Ascending aorta (tissue), 2 donors: ENCODE measurements at regions not wholly inside any gene's neighbourhood (a gene's known extent, or its start where the extent isn't known, plus 50 kb on each side); places are given as distances from the start of the nearest gene placed in this dataset.

Experiments used
- DNase-seq, 2 donors: peaks; one replicate each; pipeline ENCODE4 v3.0.0-alpha.2; 2019; ENCODE audit warnings: low spot score in 2 of 2
- H3K27ac ChIP-seq, 2 donors: fragments of 200-600 bp; sonication (generic); one replicate each; pipeline ENCODE4 v1.5.1; 2016 to 2017; ENCODE audit warnings: mild to moderate bottlenecking in 1 of 2
- H3K27me3 ChIP-seq: fragments of 200-600 bp; sonication (generic); one replicate; pipeline ENCODE4 v1.5.1; 2017
- H3K36me3 ChIP-seq, 2 donors: fragments of 200-600 bp; sonication (generic); one replicate each; pipeline ENCODE4 v1.5.1; 2016
- H3K4me1 ChIP-seq, 2 donors: fragments of 200-600 bp; sonication (generic); one replicate each; pipeline ENCODE4 v1.5.1; 2016 to 2017; ENCODE audit warnings: mild to moderate bottlenecking in 1 of 2
- H3K4me3 ChIP-seq, 2 donors: fragments of 200-600 bp; sonication (generic); one replicate each; pipeline ENCODE4 v1.5.1; 2016 to 2017; ENCODE audit warnings: mild to moderate bottlenecking in 1 of 2
- H3K9me3 ChIP-seq, 2 donors: fragments of 200-600 bp; sonication (generic); one replicate each; pipeline ENCODE4 v1.5.1; 2016
- intact Hi-C: fragments of 100-400 bp; cut with DNase I; formaldehyde crosslinking; loops from one replicate; pipeline ENCODE4 v1.15.1; 2023
- TF ChIP-seq, protein P1 (sequence below), 3 experiments: fragments of 200-600 bp in 2 of 3; fragments of 450-650 bp in 1 of 3; sonication (generic) in 2 of 3; IDR thresholded peaks; one replicate each; pipeline ENCODE4 v1.5.1; 2016 to 2019; ENCODE audit warnings: antibody characterized with exemption in 3 of 3, mild to moderate bottlenecking in 1 of 3, moderate library complexity in 1 of 3

DNA sequence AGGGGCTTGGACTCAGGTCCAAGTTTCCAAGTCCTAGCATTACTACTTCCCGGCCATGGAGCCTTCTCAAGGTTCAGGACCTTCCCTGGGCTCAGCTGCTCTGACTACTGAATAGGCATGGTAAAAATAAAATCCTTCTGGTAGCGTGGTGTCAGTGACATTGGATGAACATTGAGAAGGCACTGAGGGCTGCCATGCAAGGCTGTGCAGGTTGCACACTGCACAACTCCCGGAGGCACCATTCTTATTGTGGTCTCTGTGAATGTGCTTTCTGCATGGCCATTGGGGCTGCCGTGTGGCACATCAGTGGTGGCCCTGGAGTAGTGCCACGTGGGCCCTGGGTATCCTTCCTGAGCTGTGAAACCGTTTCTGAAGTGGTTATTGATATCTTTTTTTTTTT is 250.2 kb upstream of the CIBAR2 start:
- DNase-seq, result no peak
- Histone ChIP-seq H3K4me1 (peaks cover 0 to 9% of the 10 kb centered on the region in 2 donors), H3K27ac (no peak overlapping the region), H3K36me3 (no peaks in the 10 kb centered on the region), H3K4me3 (no peak overlapping the region), H3K27me3 (no peaks in the 10 kb centered on the region), H3K9me3 (no peaks in the 10 kb centered on the region)
- TF ChIP-seq, protein P1, sequence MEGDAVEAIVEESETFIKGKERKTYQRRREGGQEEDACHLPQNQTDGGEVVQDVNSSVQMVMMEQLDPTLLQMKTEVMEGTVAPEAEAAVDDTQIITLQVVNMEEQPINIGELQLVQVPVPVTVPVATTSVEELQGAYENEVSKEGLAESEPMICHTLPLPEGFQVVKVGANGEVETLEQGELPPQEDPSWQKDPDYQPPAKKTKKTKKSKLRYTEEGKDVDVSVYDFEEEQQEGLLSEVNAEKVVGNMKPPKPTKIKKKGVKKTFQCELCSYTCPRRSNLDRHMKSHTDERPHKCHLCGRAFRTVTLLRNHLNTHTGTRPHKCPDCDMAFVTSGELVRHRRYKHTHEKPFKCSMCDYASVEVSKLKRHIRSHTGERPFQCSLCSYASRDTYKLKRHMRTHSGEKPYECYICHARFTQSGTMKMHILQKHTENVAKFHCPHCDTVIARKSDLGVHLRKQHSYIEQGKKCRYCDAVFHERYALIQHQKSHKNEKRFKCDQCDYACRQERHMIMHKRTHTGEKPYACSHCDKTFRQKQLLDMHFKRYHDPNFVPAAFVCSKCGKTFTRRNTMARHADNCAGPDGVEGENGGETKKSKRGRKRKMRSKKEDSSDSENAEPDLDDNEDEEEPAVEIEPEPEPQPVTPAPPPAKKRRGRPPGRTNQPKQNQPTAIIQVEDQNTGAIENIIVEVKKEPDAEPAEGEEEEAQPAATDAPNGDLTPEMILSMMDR (IDR thresholded peaks at IDR 0.05), result no peak
- intact Hi-C loops, result no loop called here

DNA sequence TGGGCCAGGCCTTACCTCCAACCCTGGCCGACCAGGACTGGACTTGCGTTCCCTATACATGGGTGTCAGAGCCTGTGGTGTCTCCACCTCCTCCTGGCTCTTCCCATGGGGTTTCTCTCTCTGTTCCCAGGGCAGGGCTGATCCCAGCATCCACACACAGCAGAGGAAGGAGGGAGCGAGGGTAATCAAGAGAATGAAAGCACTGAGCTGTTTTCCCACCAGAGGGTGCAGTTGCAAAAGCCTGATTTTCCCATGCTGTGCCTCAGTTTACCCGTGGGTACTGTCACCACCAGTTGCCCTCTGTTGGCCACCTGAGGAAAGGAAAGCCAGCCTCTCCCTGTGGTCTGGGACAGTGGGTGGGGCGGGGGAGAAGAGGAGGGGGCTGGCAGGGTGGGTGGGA is 249.7 kb upstream of the GSE1 start:
- intact Hi-C loops, result no loop called here
- H3K27ac ChIP-seq, result no peak overlapping the region
- no peaks in the 10 kb centered on the region for H3K27me3 ChIP-seq
- TF ChIP-seq, protein P1 (IDR thresholded peaks at IDR 0.05), result no peak
- no peaks in the 10 kb centered on the region for H3K9me3 ChIP-seq
- H3K36me3 ChIP-seq, result no peaks in the 10 kb centered on the region
- DNase-seq, result no peak
- H3K4me1 ChIP-seq, result peaks cover 0 to 9% of the 10 kb centered on the region in 2 donors
- H3K4me3 ChIP-seq, result no peak overlapping the region

DNA sequence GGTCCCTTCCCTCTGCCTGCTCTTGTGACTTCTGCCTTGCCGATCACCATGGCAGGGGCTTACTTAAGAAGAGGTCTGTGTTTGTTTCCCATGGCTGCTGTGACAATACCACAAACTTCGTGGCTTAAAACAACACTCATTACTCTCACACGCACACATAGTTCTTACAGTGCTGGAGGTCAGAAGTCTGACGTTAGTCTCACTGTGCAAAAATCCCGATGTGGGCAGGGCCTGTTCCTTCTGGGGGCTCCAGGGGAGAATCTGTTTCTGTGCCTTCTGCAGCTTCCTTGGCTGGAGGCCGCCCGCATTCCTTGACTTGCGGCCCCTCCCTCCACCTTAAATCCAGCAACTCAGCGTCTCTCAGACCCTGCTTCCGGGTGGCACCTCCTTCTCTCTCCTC is 249.2 kb upstream of the GSE1 start:
- no peaks in the 10 kb centered on the region for H3K27me3 ChIP-seq
- H3K27ac ChIP-seq, result no peak overlapping the region
- no peaks in the 10 kb centered on the region for H3K9me3 ChIP-seq
- H3K4me1 ChIP-seq, result peaks cover 0 to 8% of the 10 kb centered on the region in 2 donors
- no peak for DNase-seq
- no peak overlapping the region for H3K4me3 ChIP-seq
- H3K36me3 ChIP-seq, result no peaks in the 10 kb centered on the region
- TF ChIP-seq, protein P1 (IDR thresholded peaks at IDR 0.05), result no peak
- intact Hi-C loops, result no loop called here

DNA sequence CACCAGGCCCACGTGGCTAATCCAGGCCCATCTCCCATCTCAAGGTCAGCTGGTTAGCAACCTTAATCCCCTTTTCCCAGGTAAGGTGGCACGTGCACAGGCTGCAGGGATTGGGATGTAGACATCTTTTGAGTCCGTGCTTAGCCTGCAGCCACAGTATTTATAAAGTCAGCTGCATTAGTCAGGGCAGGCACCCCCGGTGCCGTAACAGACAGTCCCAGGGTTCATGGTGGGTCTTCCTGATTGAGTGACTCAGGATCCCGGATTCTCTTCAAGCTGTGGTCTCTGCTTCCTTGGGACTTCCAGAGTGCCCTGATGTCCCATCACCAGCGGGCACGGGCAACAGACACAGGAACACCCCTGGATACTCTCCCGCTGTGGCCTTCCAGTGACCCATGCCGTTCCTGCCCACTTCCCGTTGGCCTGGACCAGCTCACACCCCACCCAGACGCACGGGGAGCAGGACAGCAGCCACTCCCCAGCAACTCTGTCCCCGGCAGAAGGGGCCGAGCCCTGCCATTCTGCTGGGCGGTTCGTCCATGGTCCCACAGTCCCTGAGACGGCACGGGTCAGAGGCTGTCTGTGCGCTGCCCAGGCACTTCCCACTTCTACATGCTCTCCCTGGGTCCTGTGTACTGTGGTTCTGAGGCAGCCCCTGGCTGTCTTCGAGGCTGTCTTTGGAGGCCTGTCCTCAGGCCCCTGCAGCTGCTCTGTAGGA is 248.6 kb upstream of the GSE1 start:
- no peaks in the 10 kb centered on the region for H3K36me3 ChIP-seq
- DNase-seq, result no peak
- H3K9me3 ChIP-seq, result no peaks in the 10 kb centered on the region
- TF ChIP-seq, protein P1 (IDR thresholded peaks at IDR 0.05), result no peak
- intact Hi-C loops, result no loop called here
- H3K4me3 ChIP-seq, result no peak overlapping the region
- H3K4me1 ChIP-seq, result peaks cover 0 to 5% of the 10 kb centered on the region in 2 donors
- no peaks in the 10 kb centered on the region for H3K27me3 ChIP-seq
- no peak overlapping the region for H3K27ac ChIP-seq

DNA sequence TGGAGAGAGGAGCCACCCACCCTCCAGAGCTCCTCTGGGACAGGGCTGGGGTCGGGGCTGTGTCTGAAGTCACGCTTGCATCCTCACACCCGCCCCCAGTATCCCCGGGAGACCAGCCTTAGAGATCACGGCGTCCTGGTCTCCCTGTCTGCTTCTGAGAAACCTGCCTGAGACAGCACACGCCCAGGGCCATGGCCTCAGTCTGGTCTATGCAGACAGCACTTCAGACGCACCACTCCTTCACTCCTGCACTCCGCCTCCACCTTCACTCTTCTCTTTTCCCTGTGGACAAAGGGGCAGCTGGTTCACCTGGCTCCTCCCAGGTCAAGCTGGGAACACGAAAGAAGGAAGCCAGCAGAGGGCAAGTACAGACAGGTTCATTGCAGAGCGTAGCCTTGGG is 248.0 kb upstream of the GSE1 start:
- Histone ChIP-seq H3K36me3 (no peaks in the 10 kb centered on the region), H3K27me3 (no peaks in the 10 kb centered on the region), H3K9me3 (no peaks in the 10 kb centered on the region), H3K4me1 (peaks cover 4 to 11% of the 10 kb centered on the region in 2 donors), H3K27ac (no peak overlapping the region), H3K4me3 (no peak overlapping the region)
- DNase-seq, result no peak
- intact Hi-C loops, result no loop called here
- TF ChIP-seq, protein P1 (IDR thresholded peaks at IDR 0.05), result no peak
